ENCODE measurements at regions not wholly inside any gene's neighbourhood (a gene's known extent, or its start where the extent isn't known, plus 50 kb on each side); places are given as distances from the start of the nearest gene placed in this dataset.

DNA sequence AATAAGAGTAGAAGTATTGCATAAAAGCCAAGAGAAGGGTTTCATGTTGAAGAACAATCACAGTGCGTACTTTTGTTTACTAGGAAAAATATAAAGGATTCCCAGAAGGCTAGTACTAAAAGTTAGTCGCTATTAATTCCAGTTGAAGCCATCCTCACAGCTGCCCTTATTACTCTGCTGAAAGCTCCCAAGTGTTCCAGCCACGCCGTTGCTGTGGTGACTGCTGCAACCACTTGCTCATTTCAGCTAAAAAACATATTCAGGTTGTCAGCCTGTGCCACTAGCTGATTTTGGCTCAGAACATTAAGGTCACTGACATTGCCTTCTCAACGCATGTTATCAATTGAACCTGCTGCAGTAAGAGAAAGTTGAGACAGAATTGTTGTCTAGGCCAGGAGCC, 87.1 kb upstream of the FNDC3A start:
- Histone ChIP-seq H3K4me3 (ENCODE audit: low read depth in 2 of 2, low read length in 1 of 2) (no peak overlapping the region), H3K4me2 (no peak overlapping the region), H3K9me3 (no peaks in the 10 kb centered on the region), H3K4me1 (ENCODE audit: control insufficient read depth in 1 of 2, insufficient read depth in 2 of 2, low read depth in 1 of 2, low read length in 1 of 2) (peaks cover 0 to 10% of the 10 kb centered on the region in 2 experiments; a peak in 1 of 4 replicates), H2AFZ (ENCODE audit: low read depth) (no peak overlapping the region), H3K27me3 (ENCODE audit: insufficient read depth) (no peaks in the 10 kb centered on the region), H3K36me3 (replicated peaks in 1 of 2; ENCODE audit: control insufficient read depth in 1 of 2, insufficient read depth in 2 of 2, low read length in 1 of 2) (no peaks in the 10 kb centered on the region), H4K20me1 (ENCODE audit: insufficient read depth) (no peaks in the 10 kb centered on the region), H3F3A (replicated peaks; ENCODE audit: insufficient read depth) (peaks cover 38% of the 10 kb centered on the region), H3K27ac (ENCODE audit: low read depth in 2 of 2, low read length in 1 of 2) (no peak overlapping the region), H3K79me2 (ENCODE audit: insufficient read depth) (no peaks in the 10 kb centered on the region), H3K9me2 (no peaks in the 10 kb centered on the region), H3K9ac (no peak overlapping the region)
- POLR2A ChIA-PET = no interaction called here
- DNase-seq = no peak
- whole genome bisulfite sequencing (ENCODE audit: low lambda C conversion rate) = 79% methylated on average over 5 of the region's 5 CpGs
- TF ChIP-seq, protein P1, sequence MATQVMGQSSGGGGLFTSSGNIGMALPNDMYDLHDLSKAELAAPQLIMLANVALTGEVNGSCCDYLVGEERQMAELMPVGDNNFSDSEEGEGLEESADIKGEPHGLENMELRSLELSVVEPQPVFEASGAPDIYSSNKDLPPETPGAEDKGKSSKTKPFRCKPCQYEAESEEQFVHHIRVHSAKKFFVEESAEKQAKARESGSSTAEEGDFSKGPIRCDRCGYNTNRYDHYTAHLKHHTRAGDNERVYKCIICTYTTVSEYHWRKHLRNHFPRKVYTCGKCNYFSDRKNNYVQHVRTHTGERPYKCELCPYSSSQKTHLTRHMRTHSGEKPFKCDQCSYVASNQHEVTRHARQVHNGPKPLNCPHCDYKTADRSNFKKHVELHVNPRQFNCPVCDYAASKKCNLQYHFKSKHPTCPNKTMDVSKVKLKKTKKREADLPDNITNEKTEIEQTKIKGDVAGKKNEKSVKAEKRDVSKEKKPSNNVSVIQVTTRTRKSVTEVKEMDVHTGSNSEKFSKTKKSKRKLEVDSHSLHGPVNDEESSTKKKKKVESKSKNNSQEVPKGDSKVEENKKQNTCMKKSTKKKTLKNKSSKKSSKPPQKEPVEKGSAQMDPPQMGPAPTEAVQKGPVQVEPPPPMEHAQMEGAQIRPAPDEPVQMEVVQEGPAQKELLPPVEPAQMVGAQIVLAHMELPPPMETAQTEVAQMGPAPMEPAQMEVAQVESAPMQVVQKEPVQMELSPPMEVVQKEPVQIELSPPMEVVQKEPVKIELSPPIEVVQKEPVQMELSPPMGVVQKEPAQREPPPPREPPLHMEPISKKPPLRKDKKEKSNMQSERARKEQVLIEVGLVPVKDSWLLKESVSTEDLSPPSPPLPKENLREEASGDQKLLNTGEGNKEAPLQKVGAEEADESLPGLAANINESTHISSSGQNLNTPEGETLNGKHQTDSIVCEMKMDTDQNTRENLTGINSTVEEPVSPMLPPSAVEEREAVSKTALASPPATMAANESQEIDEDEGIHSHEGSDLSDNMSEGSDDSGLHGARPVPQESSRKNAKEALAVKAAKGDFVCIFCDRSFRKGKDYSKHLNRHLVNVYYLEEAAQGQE (IDR thresholded peaks at IDR 0.05; ENCODE audit: low read depth, low read length) = no peak
- TF ChIP-seq FOSL2 (IDR thresholded peaks at IDR 0.05; ENCODE audit: borderline replicate concordance, low read depth) (no peak), NRF1 (IDR thresholded peaks at IDR 0.05; ENCODE audit: low read depth, low read length) (no peak), MXI1 (IDR thresholded peaks at IDR 0.05; ENCODE audit: low read depth, low read length) (no peak)
- CTCF ChIA-PET = no interaction called here

GRCh38 chr13:48890391-48890790, 85.3 kb upstream of the FNDC3A start:
- ChIA-PET POLR2A (no interaction called here), CTCF (interaction anchor here (1.5 to 1.6 kb wide), 2 partner anchors 11 to 14 kb away, joined by 3 to 5 read pairs; no protein-coding TSS in a partner anchor)
- no peak overlapping the region for H3K9ac ChIP-seq
- H3K4me2 ChIP-seq = no peak overlapping the region
- no peak overlapping the region for H3K4me3 ChIP-seq (ENCODE audit: low read depth in 2 of 2, low read length in 1 of 2)
- no peak overlapping the region for H2AFZ ChIP-seq (ENCODE audit: low read depth)
- no peaks in the 10 kb centered on the region for H3K27me3 ChIP-seq (ENCODE audit: insufficient read depth)
- no peak for TF ChIP-seq GATA2 (CRISPR knock-in tag; IDR thresholded peaks at IDR 0.05)
- TF ChIP-seq, protein P2, sequence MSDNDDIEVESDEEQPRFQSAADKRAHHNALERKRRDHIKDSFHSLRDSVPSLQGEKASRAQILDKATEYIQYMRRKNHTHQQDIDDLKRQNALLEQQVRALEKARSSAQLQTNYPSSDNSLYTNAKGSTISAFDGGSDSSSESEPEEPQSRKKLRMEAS (IDR thresholded peaks at IDR 0.05; ENCODE audit: low read depth) = no peak
- TF ChIP-seq FOXJ3 (CRISPR knock-in tag; IDR thresholded peaks at IDR 0.05) = no peak
- no peak for TF ChIP-seq RAD21 (IDR thresholded peaks at IDR 0.05; ENCODE audit: low read length)
- no peaks in the 10 kb centered on the region for H4K20me1 ChIP-seq (ENCODE audit: insufficient read depth)
- no peaks in the 10 kb centered on the region for H3K79me2 ChIP-seq (ENCODE audit: insufficient read depth)
- peaks cover 36% of the 10 kb centered on the region for H3F3A ChIP-seq (replicated peaks; ENCODE audit: insufficient read depth)
- peaks cover 0 to 4% of the 10 kb centered on the region in 2 experiments; a peak in 1 of 4 replicates for H3K4me1 ChIP-seq (ENCODE audit: control insufficient read depth in 1 of 2, insufficient read depth in 2 of 2, low read depth in 1 of 2, low read length in 1 of 2)
- peak overlapping the region in 1 of 2 experiments; percentile 91; a peak in 1 of 4 replicates for H3K27ac ChIP-seq (ENCODE audit: low read depth in 2 of 2, low read length in 1 of 2)
- 47% methylated on average over 3 of the region's 3 CpGs for whole genome bisulfite sequencing (ENCODE audit: low lambda C conversion rate)
- no peaks in the 10 kb centered on the region for H3K36me3 ChIP-seq (replicated peaks in 1 of 2; ENCODE audit: control insufficient read depth in 1 of 2, insufficient read depth in 2 of 2, low read length in 1 of 2)
- H3K9me3 ChIP-seq = no peaks in the 10 kb centered on the region
- no peaks in the 10 kb centered on the region for H3K9me2 ChIP-seq
- no peak for DNase-seq
